ENCODE measurements at regions not wholly inside any gene's neighbourhood (a gene's known extent, or its start where the extent isn't known, plus 50 kb on each side); places are given as distances from the start of the nearest gene placed in this dataset.

GRCh38 chr17:71055128-71055527 is 885.8 kb downstream of the KCNJ2 start:
- TF ChIP-seq POLR2AphosphoS5 (IDR thresholded peaks at IDR 0.05) (no peak), CTCF (IDR thresholded peaks at IDR 0.05) (no peak)
